HG02852 (cell line): ENCODE measurements at regions not wholly inside any gene's neighbourhood (a gene's known extent, or its start where the extent isn't known, plus 50 kb on each side); places are given as distances from the start of the nearest gene placed in this dataset.
A peak's percentile ranks its signal among the peaks of the same experiment; 100 is the strongest.

Experiments used
- ATAC-seq: cut with Tn5 transposase; IDR thresholded peaks from one replicate; pipeline ENCODE4 v1.9.1; 2021; ENCODE audit warnings: mild to moderate bottlenecking, moderate library complexity; ENCODE audit not compliant: unreplicated experiment

DNA sequence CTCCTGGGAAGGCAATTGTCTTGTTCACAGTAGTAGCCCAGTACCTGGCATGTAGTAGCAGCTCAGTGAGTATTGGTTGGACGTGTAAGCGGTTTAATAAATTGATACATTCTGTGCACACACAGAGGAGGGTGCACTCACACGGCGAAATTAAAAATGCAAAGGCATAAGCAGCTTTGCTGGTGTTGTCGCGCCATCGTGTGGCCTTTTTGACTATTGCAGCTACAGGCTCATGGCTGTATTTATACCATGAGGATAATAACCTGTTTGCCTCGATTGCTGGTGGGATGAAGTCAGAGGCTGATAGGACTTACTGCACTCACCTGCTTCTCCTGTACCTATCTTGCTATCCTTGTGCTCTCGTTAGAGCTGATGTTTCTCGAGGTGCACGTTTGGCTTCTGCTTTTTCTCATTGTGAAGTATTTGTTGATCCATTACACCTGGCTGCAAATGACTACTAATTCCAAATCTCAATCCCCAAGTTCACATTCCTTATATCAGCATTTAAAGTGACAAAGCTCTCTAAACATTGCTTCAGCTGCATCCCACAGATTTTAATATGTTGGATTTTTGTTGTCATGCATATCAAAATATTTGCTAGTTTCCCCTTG lies 61.5 kb downstream of the TBXT start:
- peak; percentile 80 for ATAC-seq

DNA sequence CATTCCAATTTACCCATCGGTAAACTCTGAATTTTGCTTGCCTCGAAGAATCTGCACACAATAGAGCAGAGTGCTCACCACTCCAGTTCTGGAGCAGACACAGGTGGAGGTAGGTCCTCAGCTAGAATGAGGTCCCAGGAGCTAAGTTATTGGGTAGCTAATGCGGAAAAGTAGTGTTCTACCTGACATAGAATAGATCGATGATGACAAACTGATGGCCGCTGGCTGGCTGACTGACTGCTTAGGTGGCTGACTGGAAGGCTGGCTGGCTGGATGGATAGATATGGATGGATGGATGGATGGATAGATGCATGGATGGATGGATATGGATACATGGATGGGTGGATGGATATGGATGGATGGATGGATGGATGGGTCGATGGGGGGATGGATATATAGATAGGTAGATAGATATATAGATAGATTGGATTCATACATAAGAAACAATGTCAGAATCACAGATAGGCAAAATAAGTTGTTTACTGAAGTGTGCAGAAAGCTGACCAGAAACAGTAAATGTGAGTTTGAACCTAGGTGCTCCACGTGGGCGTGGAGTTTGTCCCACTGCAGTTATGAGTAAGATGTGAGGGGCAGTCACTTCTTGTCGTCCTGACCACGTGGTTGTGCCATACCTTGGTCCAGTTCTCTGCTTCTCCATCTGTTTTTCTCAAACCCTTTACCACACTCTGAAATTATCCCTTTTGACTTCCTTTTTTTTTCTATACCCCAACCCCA lies 62.1 kb downstream of the TBXT start:
- ATAC-seq, result peak; percentile 21

DNA sequence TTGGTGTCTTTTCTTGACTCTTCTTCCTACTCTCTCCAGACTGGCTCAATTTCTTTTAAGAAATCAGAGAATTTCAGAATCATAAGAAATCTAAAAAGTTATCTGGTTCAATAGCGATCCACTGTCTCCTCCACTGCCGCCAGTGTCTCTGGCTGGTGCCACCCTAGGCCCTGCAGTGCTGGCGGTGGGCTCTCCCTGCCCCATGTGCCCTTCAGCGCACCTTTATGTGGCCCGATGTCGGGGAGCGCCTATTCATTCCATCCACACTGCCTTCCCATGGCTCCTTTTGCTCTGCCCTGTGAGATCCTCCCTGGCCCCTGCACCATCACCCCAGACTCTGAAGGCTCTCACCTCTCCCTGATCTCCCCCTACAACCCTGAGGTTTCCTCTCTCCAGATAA lies 62.8 kb downstream of the TBXT start:
- no peak for ATAC-seq

DNA sequence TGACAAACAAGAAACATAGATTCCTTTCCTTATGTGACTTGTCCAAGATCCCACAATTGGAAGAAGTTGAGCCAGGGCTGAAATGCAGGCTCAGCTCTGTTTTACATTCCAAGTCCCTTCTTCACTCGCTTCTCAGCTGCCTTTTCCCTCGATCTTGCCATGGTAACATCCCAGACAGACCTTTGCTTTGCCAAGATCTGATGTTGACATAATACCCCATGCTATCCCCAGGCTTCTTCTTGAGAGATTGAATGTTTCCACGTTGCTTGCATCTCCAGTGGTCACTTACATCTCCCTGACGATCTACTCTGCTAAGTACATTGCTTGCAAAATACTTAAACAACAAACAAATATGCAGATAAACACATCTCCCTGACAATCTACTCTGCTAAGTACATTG lies 63.5 kb downstream of the TBXT start:
- no peak for ATAC-seq

DNA sequence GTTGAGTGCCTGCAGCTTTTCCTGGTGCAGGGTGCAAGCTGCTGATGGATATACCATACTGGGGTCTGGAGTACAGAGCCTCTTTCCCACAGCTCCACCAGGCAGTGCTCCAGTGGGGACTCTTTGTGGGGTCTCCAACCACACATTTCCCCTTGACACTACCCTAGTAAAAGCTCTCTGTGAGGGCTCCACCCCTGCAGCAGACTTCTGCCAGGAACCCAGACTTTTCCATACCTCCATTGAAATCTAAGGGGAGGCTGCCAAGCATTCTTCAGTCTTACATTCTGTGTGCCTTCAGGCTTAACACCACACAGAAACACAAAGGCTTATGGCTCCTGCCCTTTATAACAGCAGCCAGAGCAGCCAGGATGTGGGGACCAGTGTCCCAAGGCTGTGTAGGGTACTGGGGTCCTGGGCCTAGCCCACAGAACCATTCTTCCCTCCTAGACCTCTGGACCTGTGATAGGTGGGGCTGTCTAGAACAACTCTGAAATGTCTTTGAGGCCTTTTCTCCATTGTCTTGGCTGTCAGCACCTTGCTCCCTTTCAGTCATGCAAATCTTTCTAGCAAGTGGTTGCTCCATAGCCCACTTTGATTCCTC lies 65.7 kb downstream of the TBXT start:
- no peak for ATAC-seq

DNA sequence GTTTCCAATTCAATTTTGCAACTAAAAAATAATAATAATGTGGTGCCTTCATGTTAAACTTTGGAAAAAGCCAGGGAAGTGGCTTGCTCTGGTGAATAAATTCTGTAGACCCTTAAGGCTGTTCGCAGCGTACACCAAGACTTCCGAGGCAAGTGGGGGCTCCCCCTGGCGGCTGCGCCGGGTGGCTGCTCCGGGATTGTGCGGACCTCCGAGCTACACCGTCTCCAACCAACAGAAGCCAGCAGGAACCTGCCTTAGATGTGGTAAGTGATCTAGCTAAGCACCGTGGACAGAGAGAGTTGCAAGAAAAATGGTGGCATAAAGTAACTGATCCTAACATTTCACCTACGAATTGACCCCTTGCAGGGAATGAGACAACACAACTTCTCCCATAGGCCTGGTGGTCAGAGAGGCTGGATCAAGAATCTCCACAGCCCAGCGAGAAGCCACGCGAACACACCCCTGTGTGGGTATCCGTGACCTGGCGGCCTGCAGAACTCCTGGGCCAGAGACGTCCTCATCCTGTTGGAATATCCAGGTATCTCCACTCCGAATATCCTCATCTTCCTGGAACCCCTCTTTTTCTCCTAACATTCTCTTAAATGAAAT lies 69.6 kb downstream of the TBXT start:
- ATAC-seq, result peak; percentile 95

DNA sequence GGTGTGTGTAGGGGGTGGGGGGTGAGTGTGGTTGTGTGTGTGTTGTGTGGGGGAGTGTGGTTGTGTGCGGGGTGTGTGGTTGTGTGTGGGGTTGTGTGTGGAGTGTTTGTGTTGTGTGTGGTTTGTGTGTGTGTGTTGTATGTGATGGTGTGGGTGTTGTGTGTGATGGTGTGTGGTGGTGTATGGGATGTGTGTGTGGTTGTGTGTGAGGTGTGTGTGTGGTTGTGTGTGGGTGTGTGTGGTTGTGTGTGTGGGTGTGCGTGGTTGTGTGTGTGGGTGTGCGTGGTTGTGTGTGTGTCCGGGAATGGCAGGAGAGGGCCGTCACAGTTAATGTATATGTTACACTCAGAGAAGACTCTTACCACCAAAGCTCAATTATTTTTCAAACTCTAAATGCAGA lies 79.8 kb downstream of the TBXT start:
- ATAC-seq, result no peak

DNA sequence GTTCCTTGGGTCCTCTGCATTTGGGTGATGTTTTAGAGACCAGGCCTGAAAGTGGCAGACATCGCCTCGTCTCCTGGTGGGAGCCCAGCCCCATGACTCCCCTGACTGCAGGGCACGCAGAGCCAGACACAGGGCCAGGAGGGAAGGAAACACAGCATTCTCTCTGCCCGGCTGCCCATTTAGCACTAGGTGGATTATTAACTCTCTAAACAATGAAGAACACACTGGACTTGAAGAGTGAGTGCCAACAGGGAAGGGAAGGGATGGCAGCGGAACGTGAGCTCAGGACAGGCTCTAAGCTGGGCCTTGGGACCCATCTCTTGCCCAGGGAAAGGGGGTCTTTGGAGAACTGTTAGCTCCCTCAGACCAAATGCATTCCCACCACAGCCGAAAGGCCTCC lies 80.4 kb downstream of the TBXT start:
- no peak for ATAC-seq

DNA sequence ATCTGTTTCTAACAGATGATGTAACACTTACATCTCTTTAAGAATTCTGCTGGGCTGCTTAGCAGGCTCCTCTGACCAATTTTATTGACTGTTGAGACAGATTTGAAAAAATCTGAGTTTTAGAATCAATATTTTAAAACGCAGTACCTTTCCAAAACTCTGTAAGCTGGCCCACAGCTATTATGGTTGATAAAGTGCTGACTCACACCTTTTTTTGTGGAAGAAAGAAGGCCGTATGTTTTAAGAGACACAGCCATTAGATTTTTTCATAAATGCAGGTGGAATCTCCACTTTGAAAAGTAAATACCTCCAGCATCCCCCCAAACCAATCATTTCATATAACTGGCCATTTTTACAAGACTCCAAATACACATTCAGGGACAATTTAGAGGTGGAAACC lies 82.2 kb downstream of the TBXT start:
- no peak for ATAC-seq

DNA sequence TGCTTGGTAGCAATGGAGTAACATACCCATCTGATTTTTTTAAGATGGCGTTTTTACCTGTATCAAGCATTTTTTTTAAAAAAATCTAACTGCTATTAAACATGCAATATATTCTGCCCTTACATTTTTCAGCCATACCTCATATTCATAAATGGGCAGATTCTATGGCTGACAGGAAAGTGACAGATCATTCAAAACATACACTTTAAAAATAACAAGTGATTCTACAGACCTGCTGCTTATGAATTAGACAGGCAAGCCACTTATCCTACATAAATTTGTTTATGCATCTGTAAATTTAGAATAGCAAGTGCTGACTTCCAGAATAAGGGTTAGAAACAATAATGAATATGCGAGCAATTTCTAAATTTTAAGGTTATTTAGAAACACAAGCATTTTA lies 82.7 kb downstream of the TBXT start:
- no peak for ATAC-seq

DNA sequence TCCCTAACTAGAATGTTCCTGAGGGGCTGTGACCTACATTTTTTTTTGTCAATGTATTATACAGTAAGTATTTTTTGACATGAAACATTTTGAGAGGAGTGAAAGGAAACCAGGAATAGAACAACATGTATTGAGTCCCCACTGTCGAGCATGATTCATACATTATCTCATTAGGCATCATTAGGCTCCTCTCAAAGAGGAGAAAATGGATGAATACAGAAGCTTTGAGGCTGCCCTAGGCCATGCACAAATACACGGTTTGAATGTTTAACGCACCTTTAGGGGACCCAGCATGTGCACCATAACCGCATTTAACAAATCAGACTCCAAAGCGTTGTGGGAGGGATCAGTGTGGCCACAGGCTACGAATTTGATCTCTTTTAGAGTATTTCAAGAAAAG lies 87.8 kb downstream of the TBXT start:
- ATAC-seq, result no peak

DNA sequence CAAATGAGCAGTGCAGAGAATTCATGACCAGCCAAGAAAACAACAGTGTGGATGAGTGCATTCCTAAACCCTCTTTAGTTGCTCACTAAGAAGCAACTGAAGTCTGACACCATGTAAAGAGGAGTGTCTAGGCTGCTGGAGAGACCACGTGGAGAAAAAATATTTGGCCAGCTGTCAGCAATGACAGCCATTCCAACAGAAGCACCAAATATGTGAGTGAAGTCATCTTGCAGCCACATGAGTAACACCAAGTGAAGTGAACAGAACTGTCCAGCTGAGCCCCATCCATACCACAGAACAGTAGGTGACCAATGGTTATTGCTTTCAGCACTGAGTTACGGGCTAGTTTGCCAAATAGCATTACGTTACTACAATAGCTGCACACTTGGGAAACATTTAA lies 89.4 kb downstream of the TBXT start:
- ATAC-seq, result no peak

DNA sequence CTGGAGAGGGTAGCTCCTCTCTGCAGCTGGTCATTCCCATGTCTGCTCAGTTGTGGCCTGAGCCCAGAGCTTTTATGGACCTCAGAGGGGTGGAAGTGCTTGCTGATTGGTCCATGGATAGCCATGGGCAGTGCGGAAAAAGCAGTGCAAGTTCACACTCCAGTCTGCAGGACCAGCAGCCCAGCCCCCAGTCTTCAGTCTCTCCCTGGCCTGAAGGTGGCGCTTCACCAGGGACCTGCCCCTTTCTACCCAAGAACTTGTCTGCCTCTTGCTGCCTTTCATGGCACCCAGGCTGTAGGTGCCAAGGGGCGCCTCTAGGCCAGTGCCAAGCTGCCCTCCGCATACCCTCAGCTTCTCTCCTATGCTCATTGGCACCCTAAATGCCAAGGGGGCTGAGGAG lies 91.0 kb downstream of the TBXT start:
- no peak for ATAC-seq

DNA sequence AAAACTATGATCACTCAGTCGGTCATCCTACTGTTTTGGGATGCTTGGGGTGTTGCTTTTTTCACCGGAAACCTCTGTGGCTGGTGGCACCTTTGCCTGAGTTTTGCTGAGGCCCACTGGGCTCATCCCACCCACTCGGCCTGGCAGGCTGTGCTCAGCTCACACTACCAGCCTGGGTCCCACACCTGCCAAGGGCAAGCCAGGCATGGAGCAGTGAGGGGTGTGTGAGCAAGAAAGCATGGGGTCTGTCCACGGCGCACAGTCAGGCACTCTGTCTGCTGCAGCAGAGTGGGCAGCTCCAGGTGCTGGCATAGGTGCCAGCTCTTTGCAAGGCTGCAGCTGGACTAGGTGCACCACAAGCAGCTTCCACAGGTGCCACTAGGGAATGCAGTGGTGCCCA lies 91.7 kb downstream of the TBXT start:
- ATAC-seq, result no peak

DNA sequence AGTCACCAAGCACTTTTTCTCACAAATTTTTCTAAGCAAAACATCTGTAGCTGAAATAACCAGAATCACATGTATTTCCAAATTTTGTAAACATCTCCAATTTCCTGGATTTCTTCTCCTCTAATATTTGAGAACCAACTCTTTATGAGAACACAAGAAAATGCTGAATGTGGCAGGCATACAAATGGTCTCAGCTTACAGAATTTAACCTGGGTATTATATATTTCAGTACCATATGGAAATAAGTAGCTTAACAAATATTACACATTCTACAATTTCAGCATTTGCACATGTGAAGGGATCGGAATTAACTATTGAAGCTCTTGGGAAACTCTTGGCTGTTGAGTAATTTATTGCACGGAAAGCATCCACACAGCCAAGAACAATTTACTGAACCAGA lies 92.5 kb downstream of the TBXT start:
- ATAC-seq, result no peak

DNA sequence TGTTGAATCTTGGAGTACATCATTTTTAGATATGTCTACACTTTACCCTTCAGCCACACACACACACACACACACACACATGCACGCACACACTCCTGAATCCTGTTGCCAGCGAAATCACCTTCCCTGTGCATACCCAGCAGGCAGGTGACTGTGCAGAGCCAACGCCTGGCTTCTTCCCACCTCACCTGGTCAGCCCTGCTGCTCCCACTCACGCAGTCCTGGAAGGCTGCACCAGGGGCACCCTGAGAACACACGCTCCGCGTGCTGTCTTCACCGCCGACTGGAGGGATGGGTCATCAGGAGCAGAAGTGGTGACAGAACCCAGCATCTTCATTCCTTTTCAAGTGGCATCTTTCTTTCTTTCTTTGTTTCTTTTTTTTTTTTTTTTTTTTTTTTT lies 94.6 kb downstream of the TBXT start:
- no peak for ATAC-seq

DNA sequence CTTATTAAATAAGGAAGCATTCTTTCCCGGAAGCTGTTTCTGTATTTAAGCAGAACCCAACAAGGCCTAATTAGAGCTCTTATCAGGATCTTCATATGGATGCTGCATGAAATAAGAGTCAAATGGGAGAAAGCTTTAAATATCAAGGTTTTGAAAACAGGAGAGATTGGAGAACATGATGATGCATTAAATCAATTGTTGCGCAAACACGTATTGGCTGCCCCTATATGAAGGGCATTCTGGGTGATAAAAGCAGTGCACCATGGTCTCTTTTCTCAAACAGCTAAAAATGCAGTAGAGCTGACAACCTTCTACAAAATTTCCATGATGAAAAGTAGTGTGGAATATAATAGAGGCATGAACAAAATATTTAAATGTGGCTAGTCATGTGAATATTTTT lies 98.9 kb downstream of the TBXT start:
- no peak for ATAC-seq

DNA sequence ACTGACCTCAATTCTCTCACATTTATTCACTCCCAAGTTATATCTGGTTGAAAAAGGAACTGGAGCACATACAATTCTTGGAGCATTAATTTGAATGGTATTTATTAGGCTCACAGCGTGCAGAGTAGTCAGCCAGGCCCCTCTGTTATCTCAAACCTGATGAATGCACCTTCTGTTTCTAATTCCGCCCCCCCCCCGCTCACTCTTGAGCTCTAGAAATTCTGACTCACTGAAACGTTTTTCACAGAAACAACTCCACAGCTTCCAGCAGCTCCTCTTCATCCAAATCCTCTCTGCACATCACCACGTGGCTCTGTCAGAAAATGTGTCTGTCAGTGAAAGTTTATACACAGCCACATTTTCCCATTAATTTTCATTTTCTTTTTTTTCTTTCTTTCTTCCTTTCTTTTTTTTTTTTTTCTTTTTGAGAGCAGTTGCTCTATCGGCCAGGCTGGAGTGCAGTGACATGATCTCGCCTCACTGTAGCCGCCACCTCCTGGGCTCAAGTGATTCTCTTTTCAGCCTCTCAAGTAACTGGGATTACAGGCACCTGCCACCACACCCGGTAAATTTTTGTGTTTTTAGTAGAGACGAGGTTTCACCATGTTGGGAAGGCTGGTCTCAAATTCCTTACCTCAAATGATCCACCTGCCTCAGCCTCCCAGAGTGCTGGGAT lies 109.4 kb downstream of the TBXT start:
- ATAC-seq, result no peak

DNA sequence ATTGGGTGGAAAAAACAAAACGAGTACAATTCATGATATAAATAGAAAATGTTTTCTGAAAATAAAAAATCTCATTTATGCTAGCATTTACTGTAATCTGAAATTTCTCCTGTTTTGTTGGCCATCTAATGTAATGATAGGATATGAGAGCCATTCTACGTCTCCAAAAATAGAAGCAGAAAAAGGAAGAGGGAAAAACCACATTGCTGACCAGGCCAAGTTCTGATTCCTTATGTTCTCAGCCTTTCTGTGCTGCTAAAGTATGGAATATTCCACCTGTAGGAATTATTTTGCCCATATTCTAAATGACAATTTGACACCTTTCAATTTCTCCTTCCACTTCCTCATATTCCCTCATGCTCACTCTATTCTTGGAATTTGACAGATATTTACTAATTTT lies 110.2 kb downstream of the TBXT start:
- no peak for ATAC-seq

DNA sequence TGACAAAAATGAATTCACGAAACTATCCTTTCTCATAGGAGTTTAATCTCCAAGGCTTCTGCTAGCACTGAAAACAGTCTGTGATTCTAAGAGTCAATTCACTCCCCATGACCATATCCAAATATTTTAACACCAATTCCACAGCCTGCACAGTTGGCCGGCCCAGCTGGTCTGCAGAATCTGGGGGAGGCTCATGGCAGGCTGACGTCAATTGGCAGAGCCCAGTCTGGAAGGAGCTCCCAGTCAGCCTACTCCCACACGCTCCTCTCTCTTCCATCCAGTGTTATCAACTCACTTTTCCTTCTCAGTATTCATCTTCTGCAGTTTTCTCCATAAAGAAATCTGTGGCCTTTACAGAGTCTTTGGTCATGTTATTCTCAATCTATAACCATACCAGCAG lies 111.0 kb downstream of the TBXT start:
- no peak for ATAC-seq

DNA sequence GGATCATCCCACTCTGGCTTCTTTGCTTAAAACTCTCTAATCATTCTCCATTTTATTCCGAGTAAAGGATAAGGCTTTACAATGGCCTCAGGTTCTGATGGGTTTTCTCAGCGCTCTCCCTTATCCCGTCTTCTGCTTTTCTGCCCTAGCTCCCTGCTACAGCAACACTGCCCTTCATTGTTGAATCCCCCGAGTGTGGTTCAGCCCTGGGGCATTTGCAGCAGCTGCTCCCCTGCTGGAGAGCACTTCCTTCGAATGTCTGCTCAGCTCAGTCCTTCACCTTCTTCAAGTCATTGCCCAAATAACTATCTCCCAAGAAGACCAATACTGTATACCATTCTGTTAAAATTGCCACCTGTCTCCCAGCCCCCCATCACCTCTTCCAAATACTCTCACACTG lies 111.8 kb downstream of the TBXT start:
- ATAC-seq, result no peak

DNA sequence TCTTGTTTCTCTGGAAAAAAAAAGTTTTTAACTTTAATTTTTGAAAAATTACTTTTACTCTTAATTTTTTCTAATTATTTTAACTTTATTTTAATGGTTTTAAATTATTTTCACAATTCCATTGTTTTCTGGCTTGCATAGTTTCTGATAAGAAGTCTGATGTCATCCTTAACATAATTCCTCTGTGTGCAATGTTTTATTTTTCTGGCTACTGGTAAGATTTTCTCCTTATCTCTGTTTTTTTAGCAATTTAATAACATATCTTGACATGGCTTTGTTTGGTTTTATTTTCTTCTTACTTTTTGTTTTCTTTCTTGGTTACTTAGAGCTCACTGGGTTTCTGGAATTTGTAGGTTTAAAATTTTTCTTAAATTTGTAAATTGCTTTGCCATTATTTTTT lies 114.8 kb downstream of the TBXT start:
- no peak for ATAC-seq
